SK-N-SH (cell line): ENCODE measurements at regions not wholly inside any gene's neighbourhood (a gene's known extent, or its start where the extent isn't known, plus 50 kb on each side); places are given as distances from the start of the nearest gene placed in this dataset.

Source experiments
- EP300 ChIP-seq, 2 experiments: IDR thresholded peaks; 2 replicates each; pipeline versions ENCODE4 v1.4.0 to v1.6.1; 2012; ENCODE audit warnings: borderline replicate concordance in 1 of 2, low read depth in 1 of 2, low read length in 1 of 2
- GABPA ChIP-seq: IDR thresholded peaks from 2 replicates; pipeline ENCODE4 v1.4.0; 2012; ENCODE audit warnings: low read depth, mild to moderate bottlenecking
- GATA2 ChIP-seq: sonication (generic); formaldehyde crosslinking; IDR thresholded peaks from 2 replicates; pipeline ENCODE4 v1.5.0; 2020; ENCODE audit warnings: mild to moderate bottlenecking, missing genetic modification reagents
- JUND ChIP-seq: IDR thresholded peaks from 2 replicates; pipeline ENCODE4 v1.4.0; 2012
- POLR2AphosphoS5 ChIP-seq: IDR thresholded peaks from 2 replicates; pipeline ENCODE4 v1.6.1; 2012; ENCODE audit warnings: low read depth, low read length
- RFX5 ChIP-seq: IDR thresholded peaks from 2 replicates; pipeline ENCODE4 v1.6.1; 2012; ENCODE audit warnings: mild to moderate bottlenecking, improper control_type of control experiment, low read length
- TAF1 ChIP-seq: IDR thresholded peaks from 2 replicates; pipeline ENCODE4 v1.6.1; 2012; ENCODE audit warnings: low read depth, mild to moderate bottlenecking, low read length, moderate library complexity, borderline replicate concordance
- YY1 ChIP-seq: IDR thresholded peaks from 2 replicates; pipeline ENCODE4 v1.4.0; 2012; ENCODE audit warnings: low read depth, mild to moderate bottlenecking
- TF ChIP-seq, protein P1 (sequence below): fragments of 200-600 bp; sonication (generic); IDR thresholded peaks from 2 replicates; pipeline ENCODE4 v1.6.1; 2017; ENCODE audit warnings: antibody characterized with exemption, mild to moderate bottlenecking, moderate library complexity

DNA sequence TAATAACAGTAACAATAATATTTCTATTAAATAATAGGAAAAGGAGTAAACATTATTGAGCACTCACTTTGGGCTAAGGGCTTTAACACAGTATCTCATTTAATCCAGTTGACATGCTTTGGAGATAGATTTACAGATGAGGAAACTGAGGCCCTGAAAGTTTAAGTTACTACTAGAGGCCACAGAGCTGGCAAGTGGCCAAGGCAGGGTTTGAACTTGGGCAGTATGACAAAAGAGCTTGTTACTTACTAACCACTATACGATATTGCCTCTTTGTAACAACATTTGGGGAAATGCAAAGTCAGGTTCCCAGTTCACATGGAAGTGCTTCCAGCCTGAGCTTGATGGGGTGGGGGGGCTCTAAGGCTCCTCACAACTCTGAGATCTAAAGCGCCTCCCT, 149.1 kb upstream of the LMCD1 start:
- TF ChIP-seq POLR2AphosphoS5: no peak
- TF ChIP-seq RFX5: no peak
- TF ChIP-seq, protein P1, sequence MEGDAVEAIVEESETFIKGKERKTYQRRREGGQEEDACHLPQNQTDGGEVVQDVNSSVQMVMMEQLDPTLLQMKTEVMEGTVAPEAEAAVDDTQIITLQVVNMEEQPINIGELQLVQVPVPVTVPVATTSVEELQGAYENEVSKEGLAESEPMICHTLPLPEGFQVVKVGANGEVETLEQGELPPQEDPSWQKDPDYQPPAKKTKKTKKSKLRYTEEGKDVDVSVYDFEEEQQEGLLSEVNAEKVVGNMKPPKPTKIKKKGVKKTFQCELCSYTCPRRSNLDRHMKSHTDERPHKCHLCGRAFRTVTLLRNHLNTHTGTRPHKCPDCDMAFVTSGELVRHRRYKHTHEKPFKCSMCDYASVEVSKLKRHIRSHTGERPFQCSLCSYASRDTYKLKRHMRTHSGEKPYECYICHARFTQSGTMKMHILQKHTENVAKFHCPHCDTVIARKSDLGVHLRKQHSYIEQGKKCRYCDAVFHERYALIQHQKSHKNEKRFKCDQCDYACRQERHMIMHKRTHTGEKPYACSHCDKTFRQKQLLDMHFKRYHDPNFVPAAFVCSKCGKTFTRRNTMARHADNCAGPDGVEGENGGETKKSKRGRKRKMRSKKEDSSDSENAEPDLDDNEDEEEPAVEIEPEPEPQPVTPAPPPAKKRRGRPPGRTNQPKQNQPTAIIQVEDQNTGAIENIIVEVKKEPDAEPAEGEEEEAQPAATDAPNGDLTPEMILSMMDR: no peak
- no peak for TF ChIP-seq YY1
- TF ChIP-seq JUND: no peak
- no peak for TF ChIP-seq EP300 (IDR thresholded peaks at IDR 0.05; ENCODE audit: borderline replicate concordance in 1 of 2, low read depth in 1 of 2, low read length in 1 of 2)
- TF ChIP-seq GATA2: no peak
- TF ChIP-seq GABPA: no peak
- no peak for TF ChIP-seq TAF1
